Common myeloid progenitor, CD34-positive (primary cell): ENCODE measurements at regions not wholly inside any gene's neighbourhood (a gene's known extent, or its start where the extent isn't known, plus 50 kb on each side); places are given as distances from the start of the nearest gene placed in this dataset.

ENCODE experiments used
- CTCF ChIA-PET: fragments of 350-600 bp; sonication (Branson Sonifier 250); formaldehyde crosslinking; loops from one replicate; lab custom pipeline; 2021; ENCODE audit warnings: antibody characterized with exemption; lab: Charles Lee
- POLR2A ChIA-PET: fragments of 350-600 bp; sonication (Branson Sonifier 250); formaldehyde crosslinking; loops from one replicate; lab custom pipeline; 2021; ENCODE audit warnings: antibody characterized with exemption; lab: Charles Lee
- DNase-seq, 3 donors: peaks; one replicate each; pipeline versions ENCODE4 v3.0.0 to v3.0.0-alpha.2; 2013
- H3K27ac ChIP-seq, 2 experiments: 1 replicate in 1 of 2; 2 replicates in 1 of 2; pipeline ENCODE4 v1.7.0; 2013; ENCODE audit warnings: inconsistent platforms in 2 of 2, low read length in 2 of 2, mild to moderate bottlenecking in 2 of 2, low read depth in 1 of 2, moderate library complexity in 1 of 2; ENCODE audit not compliant: severe bottlenecking in 2 of 2, insufficient read depth in 1 of 2, poor library complexity in 1 of 2
- H3K27me3 ChIP-seq, 5 experiments: replicated peaks in 2 of 5; 1 replicate in 3 of 5; 2 replicates in 2 of 5; pipeline versions ENCODE4 v1.6.1 to v1.7.0; 2013; ENCODE audit warnings: low read length in 4 of 5, mild to moderate bottlenecking in 2 of 5, moderate library complexity in 2 of 5, inconsistent platforms in 1 of 5; ENCODE audit not compliant: insufficient read depth in 5 of 5, control insufficient read depth in 4 of 5
- H3K36me3 ChIP-seq, 4 experiments: 1 replicate in 2 of 4; 2 replicates in 2 of 4; pipeline versions ENCODE4 v1.6.1 to v1.7.0; 2013; ENCODE audit warnings: low read length in 3 of 4, control low read depth in 1 of 4, mild to moderate bottlenecking in 1 of 4; ENCODE audit not compliant: control insufficient read depth in 4 of 4, insufficient read depth in 4 of 4
- H3K4me1 ChIP-seq, 4 experiments: 1 replicate in 3 of 4; 2 replicates in 1 of 4; pipeline versions ENCODE4 v1.6.1 to v1.7.1; 2013; ENCODE audit warnings: low read length in 3 of 4, mild to moderate bottlenecking in 3 of 4, control low read depth in 1 of 4, inconsistent platforms in 1 of 4, moderate library complexity in 1 of 4; ENCODE audit not compliant: control insufficient read depth in 4 of 4, insufficient read depth in 4 of 4; ENCODE audit errors: control extremely low read depth in 1 of 4
- H3K4me3 ChIP-seq, 7 experiments: 1 replicate in 4 of 7; 2 replicates in 3 of 7; pipeline versions ENCODE4 v1.5.1 to v1.7.0; 2013; ENCODE audit warnings: mild to moderate bottlenecking in 7 of 7, low read length in 6 of 7, moderate library complexity in 6 of 7, inconsistent platforms in 2 of 7, low read depth in 2 of 7, control low read depth in 1 of 7; ENCODE audit not compliant: insufficient read depth in 4 of 7, control insufficient read depth in 1 of 7; ENCODE audit errors: extremely low read depth in 1 of 7
- H3K9me3 ChIP-seq, 5 experiments: 1 replicate in 4 of 5; 2 replicates in 1 of 5; pipeline versions ENCODE4 v1.6.1 to v1.7.1; 2013; ENCODE audit warnings: low read length in 4 of 5, mild to moderate bottlenecking in 2 of 5, inconsistent platforms in 1 of 5, low read depth in 1 of 5, moderate library complexity in 1 of 5; ENCODE audit not compliant: control insufficient read depth in 4 of 5, insufficient read depth in 2 of 5; ENCODE audit errors: control extremely low read depth in 1 of 5
- WGBS: methylation state at CpG from one replicate; pipeline ENCODE4 v1.1.5; 2013; ENCODE audit not compliant: insufficient coverage; 5-methylcytosine and 5-hydroxymethylcytosine counted together

- peaks cover 0 to 10% (median 3%) of the 10 kb centered on the region in 4 experiments for H3K4me1 ChIP-seq
- no peak overlapping the region for H3K4me3 ChIP-seq
- POLR2A ChIA-PET: no interaction called here
- WGBS: 38% methylated on average over 10 of the region's 10 CpGs
- no peak overlapping the region for H3K27ac ChIP-seq
- H3K27me3 ChIP-seq: no peaks in the 10 kb centered on the region
- no peaks in the 10 kb centered on the region for H3K9me3 ChIP-seq
- no peaks in the 10 kb centered on the region for H3K36me3 ChIP-seq
- peak; percentile 2 to 38 (median 20) for DNase-seq
- CTCF ChIA-PET: no interaction called here
Observed at GRCh38 chr2:30366199-30366691, 80.8 kb upstream of the LCLAT1 start.

- 97% methylated on average over 5 of the region's 9 CpGs for WGBS
- no peaks in the 10 kb centered on the region for H3K27me3 ChIP-seq
- ChIA-PET CTCF (no interaction called here), POLR2A (interaction anchor here (0.6 kb wide), 1 partner anchor 10 kb away, joined by 3 read pairs; no protein-coding TSS in a partner anchor)
- H3K4me1 ChIP-seq: peaks cover 0 to 10% (median 3%) of the 10 kb centered on the region in 4 experiments
- DNase-seq: no peak
- H3K36me3 ChIP-seq: no peaks in the 10 kb centered on the region
- no peaks in the 10 kb centered on the region for H3K9me3 ChIP-seq
- H3K27ac ChIP-seq: no peak overlapping the region
- H3K4me3 ChIP-seq: no peak overlapping the region
Observed at GRCh38 chr2:30367232-30368070, 79.6 kb upstream of the LCLAT1 start.

- H3K27ac ChIP-seq: no peak overlapping the region
- WGBS: 100% methylated on average over 5 of the region's 5 CpGs
- no peaks in the 10 kb centered on the region for H3K27me3 ChIP-seq
- CTCF ChIA-PET: no interaction called here
- H3K4me1 ChIP-seq: peaks cover 0 to 10% (median 3%) of the 10 kb centered on the region in 4 experiments
- no peaks in the 10 kb centered on the region for H3K9me3 ChIP-seq
- no peak for DNase-seq
- no peak overlapping the region for H3K4me3 ChIP-seq
- POLR2A ChIA-PET: interaction anchor here (0.6 kb wide), 1 partner anchor 11 kb away, joined by 3 read pairs; no protein-coding TSS in a partner anchor
- no peaks in the 10 kb centered on the region for H3K36me3 ChIP-seq
Observed at GRCh38 chr2:30368258-30368657, 78.8 kb upstream of the LCLAT1 start.

GRCh38 chr2:30371028-30371689 is 75.9 kb upstream of the LCLAT1 start:
- no CpG with 5 or more reads among the region's 2 CpGs for WGBS
- Histone ChIP-seq H3K27me3 (no peaks in the 10 kb centered on the region), H3K27ac (no peak overlapping the region), H3K4me1 (peaks cover 0 to 7% (median 2%) of the 10 kb centered on the region in 4 experiments), H3K36me3 (no peaks in the 10 kb centered on the region), H3K4me3 (no peak overlapping the region), H3K9me3 (no peaks in the 10 kb centered on the region)
- DNase-seq: no peak
- CTCF ChIA-PET: no interaction called here
- POLR2A ChIA-PET: no interaction called here

GRCh38 chr2:30371772-30372373 is 75.2 kb upstream of the LCLAT1 start:
- ChIA-PET CTCF (no interaction called here), POLR2A (no interaction called here)
- 100% methylated on average over 4 of the region's 6 CpGs for WGBS
- H3K4me1 ChIP-seq: peaks cover 0 to under 1% (median 0%) of the 10 kb centered on the region in 4 experiments
- no peaks in the 10 kb centered on the region for H3K27me3 ChIP-seq
- DNase-seq: no peak
- no peaks in the 10 kb centered on the region for H3K36me3 ChIP-seq
- H3K27ac ChIP-seq: no peak overlapping the region
- no peaks in the 10 kb centered on the region for H3K9me3 ChIP-seq
- no peak overlapping the region for H3K4me3 ChIP-seq

- Histone ChIP-seq H3K4me1 (no peaks in the 10 kb centered on the region), H3K9me3 (no peaks in the 10 kb centered on the region), H3K4me3 (no peak overlapping the region), H3K27me3 (no peaks in the 10 kb centered on the region), H3K27ac (no peak overlapping the region), H3K36me3 (no peaks in the 10 kb centered on the region)
- ChIA-PET POLR2A (interaction anchor here (0.6 kb wide), 1 partner anchor 410 kb away, joined by 4 read pairs; no protein-coding TSS in a partner anchor), CTCF (interaction anchor here (0.7 kb wide), 1 partner anchor 7 kb away, joined by 3 read pairs; no protein-coding TSS in a partner anchor)
- DNase-seq: no peak
Observed at GRCh38 chr2:30372826-30373225, 74.2 kb upstream of the LCLAT1 start.
